Psoas muscle (tissue), 7 donors: ENCODE measurements at regions not wholly inside any gene's neighbourhood (a gene's known extent, or its start where the extent isn't known, plus 50 kb on each side); places are given as distances from the start of the nearest gene placed in this dataset.

ENCODE experiments used
- ATAC-seq, 4 donors: fragments of 200-7000 bp; cut with Tn5 transposase; one replicate each; pipeline ENCODE4 v1.9.1; 2020; ENCODE audit warnings: moderate library complexity in 3 of 4, mild to moderate bottlenecking in 2 of 4
- DNase-seq, 2 donors: peaks; one replicate each; pipeline ENCODE4 v3.0.0-alpha.2; 2020
- H3K27ac ChIP-seq: fragments of 200-600 bp; one replicate; pipeline ENCODE4 v1.8.0; 2022
- H3K27me3 ChIP-seq, 3 donors: fragments of 200-600 bp in 1 of 3; one replicate each; pipeline versions ENCODE4 v1.6.1 to v1.8.0; 2013 to 2022; ENCODE audit warnings: low read length in 2 of 3, mild to moderate bottlenecking in 2 of 3, moderate library complexity in 1 of 3; ENCODE audit not compliant: insufficient read depth in 3 of 3
- H3K36me3 ChIP-seq, 2 donors: fragments of 200-600 bp in 1 of 2; one replicate each; pipeline versions ENCODE4 v1.6.1 to v1.8.0; 2013 to 2022; ENCODE audit warnings: low read depth in 1 of 2, mild to moderate bottlenecking in 1 of 2, moderate library complexity in 1 of 2; ENCODE audit not compliant: insufficient read depth in 1 of 2
- H3K4me1 ChIP-seq: fragments of 200-600 bp; one replicate; pipeline ENCODE4 v1.8.0; 2022
- H3K4me3 ChIP-seq: fragments of 200-600 bp; one replicate; pipeline ENCODE4 v1.8.0; 2022; ENCODE audit warnings: mild to moderate bottlenecking
- H3K9me3 ChIP-seq: fragments of 200-600 bp; one replicate; pipeline ENCODE4 v1.8.0; 2022
- CTCF ChIP-seq: fragments of 200-600 bp; IDR thresholded peaks from one replicate; pipeline ENCODE4 v1.8.0; 2022; ENCODE audit warnings: antibody characterized with exemption
- WGBS, 3 donors: extraction: QIAGEN DNeasy Blood & Tissue Kit; methylation state at CpG; one replicate each; pipeline versions ENCODE4 v1.1.6 to v1.1.7; 2013; 5-methylcytosine and 5-hydroxymethylcytosine counted together
- intact Hi-C, 2 donors: fragments of 100-400 bp; cut with DNase I; formaldehyde crosslinking; loops; one replicate each; pipeline versions ENCODE4 v1.11.0 to v1.14.2; 2022
- donor health status: healthy with polysubstance abuse.
- donor health status: DM: no; HTN: no; CAD: no; lungs with moderate emphysema.
- donor health status: Bipolar disorder and iron deficiency.
- donor health status: healthy.
- donor health status: DM: yes; HTN: yes; CAD: no.
- donor health status: DM: no; HTN: no; CAD: no.
- donor health status: DM: yes; HTN: yes; CAD: no.

- no peaks in the 10 kb centered on the region for H3K36me3 ChIP-seq
- H3K27me3 ChIP-seq, result no peaks in the 10 kb centered on the region
- no peak for ATAC-seq
- 34 to 52% (median 41%) methylated on average over 5 of the region's 5 CpGs for WGBS, 3 donors
- no peaks in the 10 kb centered on the region for H3K4me1 ChIP-seq
- no peaks in the 10 kb centered on the region for H3K9me3 ChIP-seq
- no peak for TF ChIP-seq CTCF
- H3K4me3 ChIP-seq, result no peak overlapping the region
- intact Hi-C loops, result no loop called here
- DNase-seq, result no peak
- H3K27ac ChIP-seq, result no peak overlapping the region
Measured at GRCh38 chr1:70675737-70676156, 264.7 kb downstream of the CTH start.

- Histone ChIP-seq H3K4me3 (no peak overlapping the region), H3K36me3 (no peaks in the 10 kb centered on the region), H3K9me3 (no peaks in the 10 kb centered on the region), H3K4me1 (no peaks in the 10 kb centered on the region), H3K27ac (no peak overlapping the region), H3K27me3 (no peaks in the 10 kb centered on the region)
- peak; percentile 33 to 53 for DNase-seq
- 58 to 70% (median 59%) methylated on average over 13 of the region's 13 CpGs for WGBS, 3 donors
- intact Hi-C loops, result loop anchor here in 1 of 2 donors (5.0 kb wide), 1 partner anchor 367 kb away; no protein-coding TSS in a partner anchor
- peak; percentile 61 for TF ChIP-seq CTCF
- peak in 3 of 4 donors; percentile 65 to 78 (median 68) for ATAC-seq
Measured at GRCh38 chr1:70685300-70686286, 274.5 kb downstream of the CTH start.

GRCh38 chr1:70688580-70688979, 277.5 kb downstream of the CTH start:
- DNase-seq (no peak), ATAC-seq (no peak)
- H3K4me3 ChIP-seq, result no peak overlapping the region
- no peaks in the 10 kb centered on the region for H3K9me3 ChIP-seq
- H3K27ac ChIP-seq, result no peak overlapping the region
- no peaks in the 10 kb centered on the region for H3K4me1 ChIP-seq
- TF ChIP-seq CTCF, result no peak
- no peaks in the 10 kb centered on the region for H3K36me3 ChIP-seq
- H3K27me3 ChIP-seq, result no peaks in the 10 kb centered on the region
- intact Hi-C loops, result loop anchor here in 1 of 2 donors (5.0 kb wide), 1 partner anchor 364 kb away; no protein-coding TSS in a partner anchor
- WGBS, 3 donors, result 72 to 84% (median 83%) methylated on average over 1 of the region's 1 CpG

- DNase-seq, result no peak
- no peak for TF ChIP-seq CTCF
- peak overlapping the region; percentile 35 for H3K4me3 ChIP-seq
- intact Hi-C loops, result no loop called here
- ATAC-seq, result no peak
- no peaks in the 10 kb centered on the region for H3K27me3 ChIP-seq
- no peak overlapping the region for H3K27ac ChIP-seq
- no peaks in the 10 kb centered on the region for H3K9me3 ChIP-seq
- 12 to 18% (median 13%) methylated on average over 30 to 33 of the region's 33 CpGs for WGBS, 3 donors
- H3K4me1 ChIP-seq, result no peaks in the 10 kb centered on the region
- H3K36me3 ChIP-seq, result no peaks in the 10 kb centered on the region
Measured at GRCh38 chr1:70706381-70707037, 295.4 kb downstream of the CTH start.
